T-cell (primary cell): ENCODE measurements at regions not wholly inside any gene's neighbourhood (a gene's known extent, or its start where the extent isn't known, plus 50 kb on each side); places are given as distances from the start of the nearest gene placed in this dataset.

Experiments
- ATAC-seq, 4 experiments: fragments of 200-7000 bp in 3 of 4; fragments of 150-1000 bp in 1 of 4; cut with Tn5 transposase; replicated peaks in 1 of 4; 1 replicate in 3 of 4; 2 replicates in 1 of 4; pipeline ENCODE4 v1.10.0; 2021; ENCODE audit warnings: moderate library complexity in 3 of 4, mild to moderate bottlenecking in 2 of 4, moderate number of reproducible peaks in 1 of 4
- CTCF ChIA-PET, 2 donors: fragments of 300-600 bp; sonication (Branson Sonifier 250); formaldehyde crosslinking; loops; one replicate each; lab custom pipeline; 2022; ENCODE audit warnings: antibody characterized with exemption in 2 of 2; lab: Charles Lee
- POLR2A ChIA-PET, 2 donors: fragments of 300-600 bp; sonication (Branson Sonifier 250); formaldehyde crosslinking; loops; one replicate each; lab custom pipeline; 2022; ENCODE audit warnings: antibody characterized with exemption in 2 of 2; lab: Charles Lee
- DNase-seq, 35 experiments: peaks; one replicate each; pipeline versions ENCODE4 v3.0.0 to v3.0.0-alpha.2; 2013 to 2023
- H3K27ac ChIP-seq: one replicate; pipeline ENCODE4 v1.5.1; 2013; ENCODE audit warnings: low read length
- H3K27me3 ChIP-seq, 2 experiments: replicated peaks in 1 of 2; 1 replicate in 1 of 2; 2 replicates in 1 of 2; pipeline versions ENCODE4 v1.6.1 to v1.7.0; 2013; ENCODE audit warnings: low read length in 1 of 2, mixed read lengths in 1 of 2; ENCODE audit not compliant: control insufficient read depth in 2 of 2, insufficient read depth in 2 of 2; ENCODE audit errors: extremely low read depth in 1 of 2
- H3K36me3 ChIP-seq, 2 donors: 1 replicate in 1 of 2; 2 replicates in 1 of 2; pipeline versions ENCODE4 v1.6.1 to v1.7.0; 2013; ENCODE audit warnings: low read length in 1 of 2; ENCODE audit not compliant: control insufficient read depth in 2 of 2, insufficient read depth in 1 of 2; ENCODE audit errors: extremely low read depth in 1 of 2
- H3K4me1 ChIP-seq, 2 experiments: 1 replicate in 1 of 2; 2 replicates in 1 of 2; pipeline versions ENCODE4 v1.6.1 to v1.7.0; 2013; ENCODE audit warnings: low read length in 2 of 2, mixed read lengths in 1 of 2; ENCODE audit not compliant: insufficient read depth in 2 of 2, control insufficient read depth in 1 of 2; ENCODE audit errors: extremely low read depth in 1 of 2
- H3K4me3 ChIP-seq, 2 donors: 1 replicate in 1 of 2; 2 replicates in 1 of 2; pipeline versions ENCODE4 v1.5.1 to v1.7.0; 2013; ENCODE audit warnings: mild to moderate bottlenecking in 2 of 2, low read length in 1 of 2, moderate library complexity in 1 of 2; ENCODE audit not compliant: control insufficient read depth in 1 of 2; ENCODE audit errors: extremely low read depth in 1 of 2
- H3K9me3 ChIP-seq: 2 replicates; pipeline ENCODE4 v1.7.0; 2013
- H3K27ac Mint-ChIP-seq, 2 donors: one replicate each; pipeline ENCODE4 v1.8.0; 2020 to 2021; ENCODE audit warnings: mild to moderate bottlenecking in 2 of 2, mixed read lengths in 2 of 2
- H3K27me3 Mint-ChIP-seq, 2 donors: one replicate each; pipeline ENCODE4 v1.8.0; 2021 to 2022; ENCODE audit warnings: mixed read lengths in 2 of 2
- H3K36me3 Mint-ChIP-seq: one replicate; pipeline ENCODE4 v1.8.0; 2021; ENCODE audit warnings: mixed read lengths
- H3K4me1 Mint-ChIP-seq, 3 donors: one replicate each; pipeline ENCODE4 v1.8.0; 2020 to 2022; ENCODE audit warnings: mixed read lengths in 3 of 3, mild to moderate bottlenecking in 1 of 3
- H3K4me3 Mint-ChIP-seq, 3 donors: one replicate each; pipeline ENCODE4 v1.8.0; 2020 to 2022; ENCODE audit warnings: mild to moderate bottlenecking in 3 of 3, mixed read lengths in 3 of 3, moderate library complexity in 3 of 3
- H3K9me3 Mint-ChIP-seq, 3 donors: one replicate each; pipeline ENCODE4 v1.8.0; 2020 to 2022; ENCODE audit warnings: mixed read lengths in 3 of 3
- WGBS: methylation state at CpG from one replicate; pipeline ENCODE4 v1.1.5; 2013; ENCODE audit warnings: missing lambda C conversion rate; ENCODE audit not compliant: insufficient coverage; 5-methylcytosine and 5-hydroxymethylcytosine counted together

- WGBS: 100% methylated on average over 1 of the region's 2 CpGs
- Mint-ChIP-seq H3K36me3 (no peaks in the 10 kb centered on the region), H3K27me3 (peaks cover 3 to 8% of the 10 kb centered on the region in 2 donors), H3K27ac (no peak overlapping the region), H3K4me1 (peaks cover 0 to 2% (median 0%) of the 10 kb centered on the region in 3 donors), H3K9me3 (peaks cover 2 to 21% (median 6%) of the 10 kb centered on the region in 3 donors), H3K4me3 (no peak overlapping the region)
- CTCF ChIA-PET: no interaction called here
- Histone ChIP-seq H3K27ac (no peak overlapping the region), H3K4me1 (no peaks in the 10 kb centered on the region), H3K4me3 (no peak overlapping the region), H3K36me3 (no peaks in the 10 kb centered on the region), H3K9me3 (no peaks in the 10 kb centered on the region), H3K27me3 (no peaks in the 10 kb centered on the region)
- POLR2A ChIA-PET: no interaction called here
- ATAC-seq (no peak), DNase-seq (no peak)
Measured at GRCh38 chr9:119761812-119762211, 392.6 kb upstream of the BRINP1 start.

- ChIA-PET POLR2A (no interaction called here), CTCF (no interaction called here)
- Histone ChIP-seq H3K36me3 (no peaks in the 10 kb centered on the region), H3K4me3 (no peak overlapping the region), H3K27me3 (no peaks in the 10 kb centered on the region), H3K4me1 (no peaks in the 10 kb centered on the region), H3K27ac (no peak overlapping the region), H3K9me3 (no peaks in the 10 kb centered on the region)
- Mint-ChIP-seq H3K36me3 (no peaks in the 10 kb centered on the region), H3K4me3 (no peak overlapping the region), H3K4me1 (peaks cover 0 to 2% (median 0%) of the 10 kb centered on the region in 3 donors), H3K27ac (no peak overlapping the region), H3K9me3 (peaks cover 2 to 7% (median 4%) of the 10 kb centered on the region in 3 donors), H3K27me3 (peaks cover 3% of the 10 kb centered on the region in 2 donors)
- 60% methylated on average over 2 of the region's 5 CpGs for WGBS
- DNase-seq (no peak), ATAC-seq (no peak)
Measured at GRCh38 chr9:119758990-119759389, 389.8 kb upstream of the BRINP1 start.

GRCh38 chr9:119758241-119758640 is 389.0 kb upstream of the BRINP1 start:
- H3K36me3 ChIP-seq: no peaks in the 10 kb centered on the region
- peaks cover 2 to 7% (median 4%) of the 10 kb centered on the region in 3 donors for H3K9me3 Mint-ChIP-seq
- ChIA-PET POLR2A (no interaction called here), CTCF (no interaction called here)
- H3K27ac Mint-ChIP-seq: no peak overlapping the region
- H3K27me3 Mint-ChIP-seq: peaks cover 3% of the 10 kb centered on the region in 2 donors
- H3K4me3 Mint-ChIP-seq: no peak overlapping the region
- ATAC-seq: no peak
- H3K4me1 Mint-ChIP-seq: peaks cover 0 to 2% (median 0%) of the 10 kb centered on the region in 3 donors
- no peak overlapping the region for H3K4me3 ChIP-seq
- H3K27me3 ChIP-seq: no peaks in the 10 kb centered on the region
- WGBS: 71% methylated on average over 1 of the region's 3 CpGs
- DNase-seq: no peak
- no peaks in the 10 kb centered on the region for H3K9me3 ChIP-seq
- no peaks in the 10 kb centered on the region for H3K36me3 Mint-ChIP-seq
- H3K27ac ChIP-seq: no peak overlapping the region
- H3K4me1 ChIP-seq: no peaks in the 10 kb centered on the region

GRCh38 chr9:119739476-119739875 is 370.2 kb upstream of the BRINP1 start:
- ChIA-PET POLR2A (no interaction called here), CTCF (no interaction called here)
- H3K27ac Mint-ChIP-seq: no peak overlapping the region
- no peak for ATAC-seq
- H3K36me3 Mint-ChIP-seq: no peaks in the 10 kb centered on the region
- no peaks in the 10 kb centered on the region for H3K4me1 Mint-ChIP-seq
- Histone ChIP-seq H3K27me3 (no peaks in the 10 kb centered on the region), H3K4me1 (no peaks in the 10 kb centered on the region), H3K36me3 (no peaks in the 10 kb centered on the region), H3K27ac (no peak overlapping the region), H3K9me3 (no peaks in the 10 kb centered on the region), H3K4me3 (no peak overlapping the region)
- H3K27me3 Mint-ChIP-seq: no peaks in the 10 kb centered on the region
- no peak for DNase-seq
- H3K9me3 Mint-ChIP-seq: peaks cover 13 to 27% (median 18%) of the 10 kb centered on the region in 3 donors
- no peak overlapping the region for H3K4me3 Mint-ChIP-seq
- WGBS: no CpG with 5 or more reads among the region's 2 CpGs

- no peak for ATAC-seq
- Mint-ChIP-seq H3K27ac (no peak overlapping the region), H3K27me3 (no peaks in the 10 kb centered on the region), H3K9me3 (peaks cover 2 to 17% (median 6%) of the 10 kb centered on the region in 3 donors), H3K4me3 (no peak overlapping the region), H3K36me3 (no peaks in the 10 kb centered on the region), H3K4me1 (no peaks in the 10 kb centered on the region)
- no peak for DNase-seq
- WGBS: 48% methylated on average over 4 of the region's 13 CpGs
- Histone ChIP-seq H3K4me3 (no peak overlapping the region), H3K9me3 (no peaks in the 10 kb centered on the region), H3K36me3 (no peaks in the 10 kb centered on the region), H3K27ac (no peak overlapping the region), H3K27me3 (no peaks in the 10 kb centered on the region), H3K4me1 (no peaks in the 10 kb centered on the region)
- CTCF ChIA-PET: no interaction called here
- POLR2A ChIA-PET: no interaction called here
Measured at GRCh38 chr9:119736491-119737454, 367.5 kb upstream of the BRINP1 start.

GRCh38 chr9:119727988-119728387 is 358.8 kb upstream of the BRINP1 start:
- H3K27ac Mint-ChIP-seq: no peak overlapping the region
- H3K9me3 Mint-ChIP-seq: peaks cover 4 to 23% (median 18%) of the 10 kb centered on the region in 3 donors
- WGBS: 40% methylated on average over 1 of the region's 5 CpGs

More at GRCh38 chr9:119727988-119728387, 358.8 kb upstream of the BRINP1 start:
- no peaks in the 10 kb centered on the region for H3K36me3 Mint-ChIP-seq
- H3K4me1 Mint-ChIP-seq: no peaks in the 10 kb centered on the region
- no peaks in the 10 kb centered on the region for H3K4me1 ChIP-seq
- POLR2A ChIA-PET: no interaction called here
- no peak overlapping the region for H3K27ac ChIP-seq
- CTCF ChIA-PET: no interaction called here
- H3K36me3 ChIP-seq: no peaks in the 10 kb centered on the region
- DNase-seq: no peak
- H3K4me3 Mint-ChIP-seq: no peak overlapping the region
- ATAC-seq: no peak
- H3K27me3 ChIP-seq: no peaks in the 10 kb centered on the region
- no peaks in the 10 kb centered on the region for H3K9me3 ChIP-seq
- peaks cover 2 to 9% of the 10 kb centered on the region in 2 donors for H3K27me3 Mint-ChIP-seq
- no peak overlapping the region for H3K4me3 ChIP-seq
